ENCODE measurements at regions not wholly inside any gene's neighbourhood (a gene's known extent, or its start where the extent isn't known, plus 50 kb on each side); places are given as distances from the start of the nearest gene placed in this dataset.

DNA sequence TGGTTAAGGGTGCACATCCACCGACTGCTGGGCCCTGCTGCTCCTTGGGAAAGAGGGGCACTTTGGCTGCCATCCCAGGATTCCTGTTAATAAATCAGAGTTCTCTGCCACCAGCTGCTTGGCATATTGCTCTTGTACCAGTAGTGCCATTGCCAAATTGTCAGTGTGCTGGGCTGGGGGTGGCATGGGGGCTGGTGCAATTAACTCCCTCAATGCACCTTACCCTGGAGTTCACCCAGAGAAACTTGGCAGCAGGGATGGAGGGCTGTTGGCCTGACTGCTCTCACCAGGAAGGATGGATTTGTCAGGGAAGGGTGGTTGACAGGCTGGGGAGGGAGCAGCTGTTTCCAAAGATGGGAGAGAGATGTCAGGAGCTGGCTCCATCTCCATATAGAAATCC, 94.6 kb upstream of the SKOR2 start:
- no peaks in the 10 kb centered on the region for H4K20me1 ChIP-seq (replicated peaks; ENCODE audit: control insufficient read depth, extremely low read depth, insufficient read depth, low read length)
- H3K36me3 ChIP-seq (ENCODE audit: control insufficient read depth in 2 of 2, extremely low read depth in 1 of 2, insufficient read depth in 2 of 2, low read length in 2 of 2) = no peaks in the 10 kb centered on the region
- no peaks in the 10 kb centered on the region for H3K79me2 ChIP-seq (ENCODE audit: control insufficient read depth, insufficient read depth, low read length)
- intact Hi-C loops (cut with micrococcal nuclease) (no loop called here), dilution Hi-C loops (cut with MboI; ENCODE audit: extremely low pct_ligation_motif_present, low sequenced_read_pairs) (no loop called here)
- H3K9ac ChIP-seq (replicated peaks; ENCODE audit: extremely low read depth, insufficient read depth, low read length) = no peak overlapping the region
- no peak overlapping the region for H3K4me3 ChIP-seq (replicated peaks in 1 of 3; ENCODE audit: insufficient read depth in 1 of 3, low read depth in 1 of 3, low read length in 3 of 3)
- DNase-seq (ENCODE audit: low read depth, low spot score) (no peak), FAIRE-seq (no peak)
- H3K27me3 ChIP-seq (ENCODE audit: control insufficient read depth in 2 of 2, insufficient read depth in 2 of 2, low read length in 2 of 2) = no peaks in the 10 kb centered on the region
- H3K9me1 ChIP-seq (replicated peaks; ENCODE audit: control insufficient read depth, extremely low read depth, insufficient read depth, low read length) = no peaks in the 10 kb centered on the region
- no peak overlapping the region for H3K4me2 ChIP-seq (ENCODE audit: insufficient read depth, low read length)
- H2AFZ ChIP-seq (ENCODE audit: low read depth, low read length) = no peak overlapping the region
- ChIA-PET POLR2A (no interaction called here), CTCF (no interaction called here)
- no peak for TF ChIP-seq JUN (IDR thresholded peaks at IDR 0.05; ENCODE audit: borderline replicate concordance, insufficient read depth, insufficient read length, low read depth)
- TF ChIP-seq, protein P1, sequence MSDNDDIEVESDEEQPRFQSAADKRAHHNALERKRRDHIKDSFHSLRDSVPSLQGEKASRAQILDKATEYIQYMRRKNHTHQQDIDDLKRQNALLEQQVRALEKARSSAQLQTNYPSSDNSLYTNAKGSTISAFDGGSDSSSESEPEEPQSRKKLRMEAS (IDR thresholded peaks at IDR 0.05; ENCODE audit: insufficient read depth, insufficient read length) = no peak
- no peak for TF ChIP-seq FOS (IDR thresholded peaks at IDR 0.05; ENCODE audit: borderline replicate concordance, insufficient read depth, low read length)
- TF ChIP-seq, protein P2, sequence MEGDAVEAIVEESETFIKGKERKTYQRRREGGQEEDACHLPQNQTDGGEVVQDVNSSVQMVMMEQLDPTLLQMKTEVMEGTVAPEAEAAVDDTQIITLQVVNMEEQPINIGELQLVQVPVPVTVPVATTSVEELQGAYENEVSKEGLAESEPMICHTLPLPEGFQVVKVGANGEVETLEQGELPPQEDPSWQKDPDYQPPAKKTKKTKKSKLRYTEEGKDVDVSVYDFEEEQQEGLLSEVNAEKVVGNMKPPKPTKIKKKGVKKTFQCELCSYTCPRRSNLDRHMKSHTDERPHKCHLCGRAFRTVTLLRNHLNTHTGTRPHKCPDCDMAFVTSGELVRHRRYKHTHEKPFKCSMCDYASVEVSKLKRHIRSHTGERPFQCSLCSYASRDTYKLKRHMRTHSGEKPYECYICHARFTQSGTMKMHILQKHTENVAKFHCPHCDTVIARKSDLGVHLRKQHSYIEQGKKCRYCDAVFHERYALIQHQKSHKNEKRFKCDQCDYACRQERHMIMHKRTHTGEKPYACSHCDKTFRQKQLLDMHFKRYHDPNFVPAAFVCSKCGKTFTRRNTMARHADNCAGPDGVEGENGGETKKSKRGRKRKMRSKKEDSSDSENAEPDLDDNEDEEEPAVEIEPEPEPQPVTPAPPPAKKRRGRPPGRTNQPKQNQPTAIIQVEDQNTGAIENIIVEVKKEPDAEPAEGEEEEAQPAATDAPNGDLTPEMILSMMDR (IDR thresholded peaks at IDR 0.05; ENCODE audit: extremely low read depth in 1 of 2, insufficient read depth in 1 of 2, low read depth in 1 of 2, low read length in 2 of 2) = no peak
- no peak for TF ChIP-seq POLR2A (IDR thresholded peaks at IDR 0.05; ENCODE audit: low read depth, low read length)
- TF ChIP-seq MYC (IDR thresholded peaks at IDR 0.05; ENCODE audit: low read depth, low read length) = no peak
- TF ChIP-seq EZH2 (IDR thresholded peaks at IDR 0.05; ENCODE audit: borderline replicate concordance, low read depth, low read length, severe bottlenecking) = no peak
- no peak for TF ChIP-seq GATA2 (IDR thresholded peaks at IDR 0.05; ENCODE audit: insufficient read depth, insufficient read length, low read depth, low read length)
- no peak for TF ChIP-seq POLR2AphosphoS5 (IDR thresholded peaks at IDR 0.05; ENCODE audit: insufficient read depth, low read depth, low read length)
- H3K9me3 ChIP-seq (replicated peaks; ENCODE audit: control insufficient read depth, insufficient read depth, low read length) = no peaks in the 10 kb centered on the region
- H3K27ac ChIP-seq (ENCODE audit: insufficient read depth, low read depth, low read length) = no peak overlapping the region
- BruUV-seq (replicated peaks) = no TSS peak
- no peaks in the 10 kb centered on the region for H3K4me1 ChIP-seq (ENCODE audit: control insufficient read depth, extremely low read depth, insufficient read depth, low read length)
